ENCODE measurements at regions not wholly inside any gene's neighbourhood (a gene's known extent, or its start where the extent isn't known, plus 50 kb on each side); places are given as distances from the start of the nearest gene placed in this dataset.

- no peaks in the 10 kb centered on the region for H3K9me3 ChIP-seq (ENCODE audit: control insufficient read depth, insufficient read depth, low read depth, low read length)
- TF ChIP-seq, protein P1, sequence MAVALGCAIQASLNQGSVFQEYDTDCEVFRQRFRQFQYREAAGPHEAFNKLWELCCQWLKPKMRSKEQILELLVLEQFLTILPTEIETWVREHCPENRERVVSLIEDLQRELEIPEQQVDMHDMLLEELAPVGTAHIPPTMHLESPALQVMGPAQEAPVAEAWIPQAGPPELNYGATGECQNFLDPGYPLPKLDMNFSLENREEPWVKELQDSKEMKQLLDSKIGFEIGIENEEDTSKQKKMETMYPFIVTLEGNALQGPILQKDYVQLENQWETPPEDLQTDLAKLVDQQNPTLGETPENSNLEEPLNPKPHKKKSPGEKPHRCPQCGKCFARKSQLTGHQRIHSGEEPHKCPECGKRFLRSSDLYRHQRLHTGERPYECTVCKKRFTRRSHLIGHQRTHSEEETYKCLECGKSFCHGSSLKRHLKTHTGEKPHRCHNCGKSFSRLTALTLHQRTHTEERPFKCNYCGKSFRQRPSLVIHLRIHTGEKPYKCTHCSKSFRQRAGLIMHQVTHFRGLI (tag by site-specific recombination; IDR thresholded peaks at IDR 0.05), result no peak
- no peak for TF ChIP-seq ZNF747 (tag by site-specific recombination; IDR thresholded peaks at IDR 0.05)
- no peak for TF ChIP-seq ZBTB21 (tag by site-specific recombination; IDR thresholded peaks at IDR 0.05)
- no peak for TF ChIP-seq ZNF423 (tag by site-specific recombination; IDR thresholded peaks at IDR 0.05)
- no peak for TF ChIP-seq ZNF521 (tag by site-specific recombination; IDR thresholded peaks at IDR 0.05)
- TF ChIP-seq ZEB2 (tag by site-specific recombination; IDR thresholded peaks at IDR 0.05), result no peak
- TF ChIP-seq OSR2 (tag by site-specific recombination; IDR thresholded peaks at IDR 0.05), result no peak
- no peak for TF ChIP-seq ZNF513 (tag by site-specific recombination; IDR thresholded peaks at IDR 0.05)
- no peak for TF ChIP-seq GLIS1 (tag by site-specific recombination; IDR thresholded peaks at IDR 0.05)
- no peak for TF ChIP-seq INSM2 (tag by site-specific recombination; IDR thresholded peaks at IDR 0.05)
- no peak for TF ChIP-seq ZBTB8A (tag by site-specific recombination; IDR thresholded peaks at IDR 0.05)
- TF ChIP-seq PRDM6 (tag by site-specific recombination; IDR thresholded peaks at IDR 0.05), result no peak
- TF ChIP-seq ZNF221 (tag by site-specific recombination; IDR thresholded peaks at IDR 0.05; ENCODE audit: borderline replicate concordance), result no peak
- TF ChIP-seq KLF1 (tag by site-specific recombination; IDR thresholded peaks at IDR 0.05), result no peak
- TF ChIP-seq, protein P2, sequence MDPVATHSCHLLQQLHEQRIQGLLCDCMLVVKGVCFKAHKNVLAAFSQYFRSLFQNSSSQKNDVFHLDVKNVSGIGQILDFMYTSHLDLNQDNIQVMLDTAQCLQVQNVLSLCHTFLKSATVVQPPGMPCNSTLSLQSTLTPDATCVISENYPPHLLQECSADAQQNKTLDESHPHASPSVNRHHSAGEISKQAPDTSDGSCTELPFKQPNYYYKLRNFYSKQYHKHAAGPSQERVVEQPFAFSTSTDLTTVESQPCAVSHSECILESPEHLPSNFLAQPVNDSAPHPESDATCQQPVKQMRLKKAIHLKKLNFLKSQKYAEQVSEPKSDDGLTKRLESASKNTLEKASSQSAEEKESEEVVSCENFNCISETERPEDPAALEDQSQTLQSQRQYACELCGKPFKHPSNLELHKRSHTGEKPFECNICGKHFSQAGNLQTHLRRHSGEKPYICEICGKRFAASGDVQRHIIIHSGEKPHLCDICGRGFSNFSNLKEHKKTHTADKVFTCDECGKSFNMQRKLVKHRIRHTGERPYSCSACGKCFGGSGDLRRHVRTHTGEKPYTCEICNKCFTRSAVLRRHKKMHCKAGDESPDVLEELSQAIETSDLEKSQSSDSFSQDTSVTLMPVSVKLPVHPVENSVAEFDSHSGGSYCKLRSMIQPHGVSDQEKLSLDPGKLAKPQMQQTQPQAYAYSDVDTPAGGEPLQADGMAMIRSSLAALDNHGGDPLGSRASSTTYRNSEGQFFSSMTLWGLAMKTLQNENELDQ (tag by site-specific recombination; IDR thresholded peaks at IDR 0.05; ENCODE audit: low read depth), result no peak
- TF ChIP-seq, protein P3, sequence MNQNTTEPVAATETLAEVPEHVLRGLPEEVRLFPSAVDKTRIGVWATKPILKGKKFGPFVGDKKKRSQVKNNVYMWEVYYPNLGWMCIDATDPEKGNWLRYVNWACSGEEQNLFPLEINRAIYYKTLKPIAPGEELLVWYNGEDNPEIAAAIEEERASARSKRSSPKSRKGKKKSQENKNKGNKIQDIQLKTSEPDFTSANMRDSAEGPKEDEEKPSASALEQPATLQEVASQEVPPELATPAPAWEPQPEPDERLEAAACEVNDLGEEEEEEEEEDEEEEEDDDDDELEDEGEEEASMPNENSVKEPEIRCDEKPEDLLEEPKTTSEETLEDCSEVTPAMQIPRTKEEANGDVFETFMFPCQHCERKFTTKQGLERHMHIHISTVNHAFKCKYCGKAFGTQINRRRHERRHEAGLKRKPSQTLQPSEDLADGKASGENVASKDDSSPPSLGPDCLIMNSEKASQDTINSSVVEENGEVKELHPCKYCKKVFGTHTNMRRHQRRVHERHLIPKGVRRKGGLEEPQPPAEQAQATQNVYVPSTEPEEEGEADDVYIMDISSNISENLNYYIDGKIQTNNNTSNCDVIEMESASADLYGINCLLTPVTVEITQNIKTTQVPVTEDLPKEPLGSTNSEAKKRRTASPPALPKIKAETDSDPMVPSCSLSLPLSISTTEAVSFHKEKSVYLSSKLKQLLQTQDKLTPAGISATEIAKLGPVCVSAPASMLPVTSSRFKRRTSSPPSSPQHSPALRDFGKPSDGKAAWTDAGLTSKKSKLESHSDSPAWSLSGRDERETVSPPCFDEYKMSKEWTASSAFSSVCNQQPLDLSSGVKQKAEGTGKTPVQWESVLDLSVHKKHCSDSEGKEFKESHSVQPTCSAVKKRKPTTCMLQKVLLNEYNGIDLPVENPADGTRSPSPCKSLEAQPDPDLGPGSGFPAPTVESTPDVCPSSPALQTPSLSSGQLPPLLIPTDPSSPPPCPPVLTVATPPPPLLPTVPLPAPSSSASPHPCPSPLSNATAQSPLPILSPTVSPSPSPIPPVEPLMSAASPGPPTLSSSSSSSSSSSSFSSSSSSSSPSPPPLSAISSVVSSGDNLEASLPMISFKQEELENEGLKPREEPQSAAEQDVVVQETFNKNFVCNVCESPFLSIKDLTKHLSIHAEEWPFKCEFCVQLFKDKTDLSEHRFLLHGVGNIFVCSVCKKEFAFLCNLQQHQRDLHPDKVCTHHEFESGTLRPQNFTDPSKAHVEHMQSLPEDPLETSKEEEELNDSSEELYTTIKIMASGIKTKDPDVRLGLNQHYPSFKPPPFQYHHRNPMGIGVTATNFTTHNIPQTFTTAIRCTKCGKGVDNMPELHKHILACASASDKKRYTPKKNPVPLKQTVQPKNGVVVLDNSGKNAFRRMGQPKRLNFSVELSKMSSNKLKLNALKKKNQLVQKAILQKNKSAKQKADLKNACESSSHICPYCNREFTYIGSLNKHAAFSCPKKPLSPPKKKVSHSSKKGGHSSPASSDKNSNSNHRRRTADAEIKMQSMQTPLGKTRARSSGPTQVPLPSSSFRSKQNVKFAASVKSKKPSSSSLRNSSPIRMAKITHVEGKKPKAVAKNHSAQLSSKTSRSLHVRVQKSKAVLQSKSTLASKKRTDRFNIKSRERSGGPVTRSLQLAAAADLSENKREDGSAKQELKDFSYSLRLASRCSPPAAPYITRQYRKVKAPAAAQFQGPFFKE (tag by site-specific recombination; IDR thresholded peaks at IDR 0.05; ENCODE audit: borderline replicate concordance), result no peak
- no peak for TF ChIP-seq ZBTB17 (tag by site-specific recombination; IDR thresholded peaks at IDR 0.05)
- no peak for TF ChIP-seq HOXD13 (CRISPR knock-in tag; IDR thresholded peaks at IDR 0.05; ENCODE audit: borderline replicate concordance)
- TF ChIP-seq ZNF658 (tag by site-specific recombination; IDR thresholded peaks at IDR 0.05), result no peak
- POLR2A ChIA-PET, result no interaction called here
- H3K4me3 ChIP-seq (ENCODE audit: low read depth, low read length), result no peak overlapping the region
- H3K36me3 ChIP-seq (ENCODE audit: control insufficient read depth in 2 of 2, insufficient read depth in 1 of 2, low read length in 2 of 2), result no peaks in the 10 kb centered on the region
- H3K27ac ChIP-seq (ENCODE audit: extremely low read depth, low read depth, low read length), result no peak overlapping the region
- CTCF ChIA-PET, result no interaction called here
- H3K4me1 ChIP-seq (ENCODE audit: control insufficient read depth, insufficient read depth, low read length), result peaks cover 10% of the 10 kb centered on the region
Observed at GRCh38 chr5:124237206-124237695, 509.2 kb downstream of the ZNF608 start.

All from HEK293 (cell line).